Lung (tissue), 11 donors: ENCODE measurements at regions not wholly inside any gene's neighbourhood (a gene's known extent, or its start where the extent isn't known, plus 50 kb on each side); places are given as distances from the start of the nearest gene placed in this dataset.

Experiments
- ATAC-seq: fragments of 200-7000 bp; cut with Tn5 transposase; one replicate; pipeline ENCODE4 v1.9.1; 2020; ENCODE audit warnings: moderate number of reproducible peaks; ENCODE audit not compliant: insufficient read depth, low FRiP score
- DNase-seq, 3 donors: peaks; one replicate each; pipeline ENCODE4 v3.0.0-alpha.2; 2013 to 2017
- H3K27ac ChIP-seq, 2 donors: one replicate each; pipeline ENCODE4 v1.5.1; 2013; ENCODE audit warnings: mild to moderate bottlenecking in 2 of 2, moderate library complexity in 2 of 2, control low read depth in 1 of 2, inconsistent platforms in 1 of 2, low read depth in 1 of 2, low read length in 1 of 2
- H3K27me3 ChIP-seq, 3 donors: one replicate each; pipeline ENCODE4 v1.5.1; 2013; ENCODE audit warnings: low read length in 2 of 3; ENCODE audit not compliant: control insufficient read depth in 3 of 3, insufficient read depth in 3 of 3
- H3K36me3 ChIP-seq, 4 donors: one replicate each; pipeline ENCODE4 v1.5.1; 2013; ENCODE audit warnings: low read length in 4 of 4, mild to moderate bottlenecking in 1 of 4, moderate library complexity in 1 of 4; ENCODE audit not compliant: control insufficient read depth in 4 of 4, insufficient read depth in 4 of 4
- H3K4me1 ChIP-seq, 5 donors: one replicate each; pipeline ENCODE4 v1.5.1; 2013; ENCODE audit warnings: low read length in 5 of 5, mild to moderate bottlenecking in 2 of 5, moderate library complexity in 1 of 5; ENCODE audit not compliant: control insufficient read depth in 5 of 5, insufficient read depth in 5 of 5
- H3K4me3 ChIP-seq: one replicate; pipeline ENCODE4 v1.5.1; 2013; ENCODE audit warnings: mild to moderate bottlenecking, control low read depth, moderate library complexity
- H3K9ac ChIP-seq, 2 donors: one replicate each; pipeline ENCODE4 v1.5.1; 2013; ENCODE audit warnings: low read length in 2 of 2, control low read depth in 1 of 2; ENCODE audit not compliant: insufficient read depth in 1 of 2
- H3K9me3 ChIP-seq, 4 donors: one replicate each; pipeline ENCODE4 v1.5.1; 2013; ENCODE audit warnings: low read length in 3 of 4, mild to moderate bottlenecking in 1 of 4, moderate library complexity in 1 of 4; ENCODE audit not compliant: control insufficient read depth in 4 of 4, insufficient read depth in 3 of 4
- CTCF ChIP-seq: IDR thresholded peaks from 2 replicates; pipeline ENCODE4 v1.5.1; 2012; ENCODE audit warnings: mild to moderate bottlenecking; ENCODE audit errors: control extremely low read depth, extremely low read depth
- WGBS, 2 donors: extraction: QIAGEN DNeasy Blood & Tissue Kit; methylation state at CpG; one replicate each; pipeline ENCODE4 v1.1.7; 2013; 5-methylcytosine and 5-hydroxymethylcytosine counted together
- donor health status: control.
- donor health status: control.
- donor health status: Bipolar disorder and iron deficiency.
- donor health status: healthy.
- donor health status: DM: yes; HTN: yes; CAD: no.

GRCh38 chr17:68706356-68706920 is 105.3 kb upstream of the FAM20A start:
- Histone ChIP-seq H3K9me3 (peaks cover 0 to 1% (median 0%) of the 10 kb centered on the region in 4 donors), H3K4me1 (peaks cover 0 to 6% (median 4%) of the 10 kb centered on the region in 5 donors), H3K27ac (no peak overlapping the region), H3K4me3 (no peak overlapping the region), H3K27me3 (no peaks in the 10 kb centered on the region), H3K9ac (no peak overlapping the region), H3K36me3 (no peaks in the 10 kb centered on the region)
- TF ChIP-seq CTCF = no peak
- 52 to 57% methylated on average over 5 of the region's 5 CpGs for WGBS, 2 donors
- no peak for ATAC-seq
- peak in 2 of 3 donors; percentile 12 to 34 for DNase-seq

GRCh38 chr17:68705714-68706076 is 104.5 kb upstream of the FAM20A start:
- 79 to 87% methylated on average over 3 of the region's 3 CpGs for WGBS, 2 donors
- Histone ChIP-seq H3K36me3 (no peaks in the 10 kb centered on the region), H3K4me3 (no peak overlapping the region), H3K9ac (no peak overlapping the region), H3K27ac (no peak overlapping the region), H3K27me3 (no peaks in the 10 kb centered on the region), H3K4me1 (peaks cover 0 to 5% (median 5%) of the 10 kb centered on the region in 5 donors), H3K9me3 (peaks cover 0 to 1% (median 0%) of the 10 kb centered on the region in 4 donors)
- no peak for TF ChIP-seq CTCF
- DNase-seq (no peak), ATAC-seq (peak; percentile 27)

GRCh38 chr17:68704871-68705713 is 103.9 kb upstream of the FAM20A start:
- DNase-seq = peak in 1 of 3 donors; percentile 13
- Histone ChIP-seq H3K36me3 (no peaks in the 10 kb centered on the region), H3K9ac (no peak overlapping the region), H3K4me1 (peaks cover 0 to 7% (median 0%) of the 10 kb centered on the region in 5 donors), H3K9me3 (peaks cover 0 to 1% (median 0%) of the 10 kb centered on the region in 4 donors), H3K27ac (no peak overlapping the region), H3K4me3 (no peak overlapping the region), H3K27me3 (no peaks in the 10 kb centered on the region)
- 74 to 75% methylated on average over 11 of the region's 11 CpGs for WGBS, 2 donors
- ATAC-seq = no peak
- no peak for TF ChIP-seq CTCF
